K562 (cell line): ENCODE measurements at regions not wholly inside any gene's neighbourhood (a gene's known extent, or its start where the extent isn't known, plus 50 kb on each side); places are given as distances from the start of the nearest gene placed in this dataset.

Experiments
- MXI1 ChIP-seq: IDR thresholded peaks from 2 replicates; pipeline ENCODE4 v1.6.1; 2011; ENCODE audit warnings: low read depth, mild to moderate bottlenecking, improper control_type of control experiment, low read length
- POLR2AphosphoS5 ChIP-seq: IDR thresholded peaks from 2 replicates; pipeline ENCODE4 v1.6.1; 2011; ENCODE audit warnings: mild to moderate bottlenecking, low read depth, low read length, moderate library complexity; ENCODE audit not compliant: control insufficient read depth, insufficient read depth
- POLR3G ChIP-seq: IDR thresholded peaks from 2 replicates; pipeline ENCODE4 v1.6.1; 2011; ENCODE audit not compliant: insufficient read length, insufficient replicate concordance; ENCODE audit errors: extremely low read depth
- ZNF589 ChIP-seq: fragments of 200-800 bp; sonication (Bioruptor generic); IDR thresholded peaks from 2 replicates; pipeline ENCODE4 v1.6.1; 2016; ENCODE audit warnings: low read depth, missing genetic modification characterization, missing compliant biosample characterization
- TF ChIP-seq, protein P1 (sequence below): fragments of 450-650 bp; formaldehyde crosslinking; IDR thresholded peaks from 2 replicates; pipeline ENCODE4 v1.4.0; 2020; ENCODE audit warnings: mild to moderate bottlenecking

- TF ChIP-seq POLR2AphosphoS5: no peak
- no peak for TF ChIP-seq MXI1
- TF ChIP-seq ZNF589 (CRISPR knock-in tag): no peak
- no peak for TF ChIP-seq POLR3G
- TF ChIP-seq, protein P1, sequence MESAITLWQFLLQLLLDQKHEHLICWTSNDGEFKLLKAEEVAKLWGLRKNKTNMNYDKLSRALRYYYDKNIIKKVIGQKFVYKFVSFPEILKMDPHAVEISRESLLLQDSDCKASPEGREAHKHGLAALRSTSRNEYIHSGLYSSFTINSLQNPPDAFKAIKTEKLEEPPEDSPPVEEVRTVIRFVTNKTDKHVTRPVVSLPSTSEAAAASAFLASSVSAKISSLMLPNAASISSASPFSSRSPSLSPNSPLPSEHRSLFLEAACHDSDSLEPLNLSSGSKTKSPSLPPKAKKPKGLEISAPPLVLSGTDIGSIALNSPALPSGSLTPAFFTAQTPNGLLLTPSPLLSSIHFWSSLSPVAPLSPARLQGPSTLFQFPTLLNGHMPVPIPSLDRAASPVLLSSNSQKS (CRISPR knock-in tag): no peak
Observed at GRCh38 chr10:36185097-36185496, 543.0 kb upstream of the FZD8 start.
